Endothelial cell of umbilical vein (primary cell): ENCODE measurements at regions not wholly inside any gene's neighbourhood (a gene's known extent, or its start where the extent isn't known, plus 50 kb on each side); places are given as distances from the start of the nearest gene placed in this dataset.

Experiments
- BruUV-seq: library from RNA; stranded (reverse); fragments of 400-500 nt; replicated peaks from 2 replicates; lab custom pipeline; 2021; lab: Mats Ljungman, UMichigan
- CTCF ChIA-PET: fragments of 300-600, 350-600 bp; sonication (Branson Sonifier 250); formaldehyde crosslinking; loops from one replicate; lab custom pipeline; 2021; ENCODE audit warnings: antibody characterized with exemption, inconsistent platforms; lab: Charles Lee
- POLR2A ChIA-PET: fragments of 300-600, 350-600 bp; sonication (Branson Sonifier 250); formaldehyde crosslinking; loops from one replicate; lab custom pipeline; 2021; ENCODE audit warnings: antibody characterized with exemption, inconsistent platforms; lab: Charles Lee
- DNase-seq: peaks from one replicate; pipeline ENCODE4 v3.0.0-alpha.2; 2011; ENCODE audit warnings: low read depth, low spot score
- FAIRE-seq: peaks from 2 replicates; lab custom pipeline; 2011; peaks lifted over from hg19 to GRCh38; lab: Jason Lieb, UNC
- H2AFZ ChIP-seq: 2 replicates; pipeline ENCODE4 v1.6.0; 2012; ENCODE audit warnings: low read depth, low read length, control low read depth, inconsistent platforms
- H3K27ac ChIP-seq: 2 replicates; pipeline ENCODE4 v1.5.1; 2011; ENCODE audit warnings: low read depth, mild to moderate bottlenecking, control low read depth, low read length, moderate library complexity; ENCODE audit not compliant: insufficient read depth
- H3K27me3 ChIP-seq, 2 experiments: 2 replicates each; pipeline versions ENCODE4 v1.6.0 to v1.6.1; 2011; ENCODE audit warnings: low read length in 2 of 2, mixed read lengths in 1 of 2; ENCODE audit not compliant: control insufficient read depth in 2 of 2, insufficient read depth in 2 of 2
- H3K36me3 ChIP-seq, 2 experiments: 2 replicates in 1 of 2; 3 replicates in 1 of 2; pipeline ENCODE4 v1.5.1; 2011; ENCODE audit warnings: low read length in 2 of 2, mild to moderate bottlenecking in 1 of 2, moderate library complexity in 1 of 2; ENCODE audit not compliant: control insufficient read depth in 2 of 2, insufficient read depth in 2 of 2; ENCODE audit errors: extremely low read depth in 1 of 2
- H3K4me1 ChIP-seq: 3 replicates; pipeline ENCODE4 v1.5.1; 2011; ENCODE audit warnings: mild to moderate bottlenecking, low read length; ENCODE audit not compliant: control insufficient read depth, insufficient read depth; ENCODE audit errors: extremely low read depth
- H3K4me2 ChIP-seq: 2 replicates; pipeline ENCODE4 v1.6.1; 2011; ENCODE audit warnings: low read length, control low read depth, mixed read lengths; ENCODE audit not compliant: insufficient read depth
- H3K4me3 ChIP-seq, 3 experiments: fragments of 200-600 bp in 1 of 3; sonication (generic), shearing (Covaris generic) in 1 of 3; replicated peaks in 1 of 3; 2 replicates each; pipeline ENCODE4 v1.5.1; 2011 to 2016; ENCODE audit warnings: control low read depth in 3 of 3, low read length in 3 of 3, mild to moderate bottlenecking in 2 of 3, inconsistent platforms in 1 of 3, low read depth in 1 of 3, moderate library complexity in 1 of 3; ENCODE audit not compliant: insufficient read depth in 1 of 3
- H3K79me2 ChIP-seq: 2 replicates; pipeline ENCODE4 v1.6.0; 2012; ENCODE audit warnings: low read length, inconsistent platforms; ENCODE audit not compliant: control insufficient read depth, insufficient read depth
- H3K9ac ChIP-seq: replicated peaks from 2 replicates; pipeline ENCODE3; 2011; ENCODE audit warnings: low read length, control low read depth; ENCODE audit not compliant: insufficient read depth; ENCODE audit errors: extremely low read depth
- H3K9me1 ChIP-seq: replicated peaks from 3 replicates; pipeline ENCODE4 v1.6.0; 2011; ENCODE audit warnings: mild to moderate bottlenecking, low read length; ENCODE audit not compliant: control insufficient read depth, insufficient read depth; ENCODE audit errors: extremely low read depth
- H3K9me3 ChIP-seq: replicated peaks from 2 replicates; pipeline ENCODE4 v1.5.1; 2012; ENCODE audit warnings: low read length, inconsistent platforms; ENCODE audit not compliant: control insufficient read depth, insufficient read depth
- H4K20me1 ChIP-seq: replicated peaks from 2 replicates; pipeline ENCODE3; 2011; ENCODE audit warnings: mild to moderate bottlenecking, low read length; ENCODE audit not compliant: control insufficient read depth, insufficient read depth; ENCODE audit errors: extremely low read depth
- EZH2 ChIP-seq: IDR thresholded peaks from 2 replicates; pipeline ENCODE4 v1.6.1; 2012; ENCODE audit warnings: borderline replicate concordance, low read depth, mild to moderate bottlenecking, moderate library complexity, low read length, inconsistent platforms; ENCODE audit not compliant: severe bottlenecking
- FOS ChIP-seq: IDR thresholded peaks from 2 replicates; pipeline ENCODE4 v1.6.1; 2011; ENCODE audit warnings: mild to moderate bottlenecking, low read length, moderate library complexity, borderline replicate concordance; ENCODE audit not compliant: insufficient read depth
- GATA2 ChIP-seq: IDR thresholded peaks from 2 replicates; pipeline ENCODE4 v1.7.0; 2011; ENCODE audit warnings: low read depth, mild to moderate bottlenecking, moderate library complexity, mixed read lengths, low read length; ENCODE audit not compliant: insufficient read length, insufficient read depth
- JUN ChIP-seq: IDR thresholded peaks from 2 replicates; pipeline ENCODE4 v1.6.1; 2011; ENCODE audit warnings: borderline replicate concordance, low read depth; ENCODE audit not compliant: insufficient read length, insufficient read depth
- MYC ChIP-seq: IDR thresholded peaks from one replicate; pipeline ENCODE4 v1.6.1; 2011; ENCODE audit warnings: mild to moderate bottlenecking, low read depth, low read length
- POLR2AphosphoS5 ChIP-seq: IDR thresholded peaks from 2 replicates; pipeline ENCODE4 v1.6.1; 2012; ENCODE audit warnings: low read depth, mild to moderate bottlenecking, control low read depth, low read length, moderate library complexity; ENCODE audit not compliant: insufficient read depth
- dilution Hi-C: fragments of 300-500 bp; cut with MboI; formaldehyde crosslinking; loops from one replicate; pipeline ENCODE4 v1.15.0; 2019; ENCODE audit warnings: low sequenced_read_pairs; ENCODE audit not compliant: extremely low pct_ligation_motif_present
- intact Hi-C: fragments of 100-400 bp; cut with micrococcal nuclease; formaldehyde crosslinking; loops from one replicate; pipeline ENCODE4 v1.10.0; 2022
- TF ChIP-seq, protein P1 (sequence below), 2 donors: IDR thresholded peaks; 1 replicate in 1 of 2; 2 replicates in 1 of 2; pipeline ENCODE4 v1.5.1; 2011; ENCODE audit warnings: low read length in 2 of 2, mild to moderate bottlenecking in 2 of 2, moderate library complexity in 2 of 2, control low read depth in 1 of 2, inconsistent platforms in 1 of 2, low read depth in 1 of 2; ENCODE audit not compliant: insufficient read depth in 1 of 2; ENCODE audit errors: extremely low read depth in 1 of 2
- TF ChIP-seq, protein P2 (sequence below): IDR thresholded peaks from 2 replicates; pipeline ENCODE4 v1.6.1; 2011; ENCODE audit not compliant: insufficient read depth, insufficient read length

DNA sequence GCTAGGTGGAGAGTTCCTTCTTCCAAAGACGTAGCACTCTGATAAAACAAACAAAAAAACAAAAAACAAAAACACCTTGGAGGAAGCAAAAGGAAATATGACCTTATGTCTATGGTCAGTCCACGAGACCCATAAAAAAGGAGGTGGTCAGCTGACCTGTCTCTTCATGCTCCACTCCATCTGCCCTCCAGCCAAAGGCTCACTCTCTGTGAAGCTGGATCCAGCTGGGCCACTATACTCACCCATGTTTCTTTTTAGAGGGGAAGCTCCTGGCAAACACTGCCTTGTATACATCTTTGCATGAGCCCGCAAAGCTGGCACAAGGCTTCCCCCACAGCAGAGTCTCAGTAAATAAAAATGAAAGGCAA, 126.1 kb upstream of the CACHD1 start:
- intact Hi-C loops = no loop called here
- H4K20me1 ChIP-seq = no peaks in the 10 kb centered on the region
- peak overlapping the region; percentile 5 for H2AFZ ChIP-seq
- no peak for DNase-seq
- BruUV-seq = no TSS peak
- TF ChIP-seq JUN (no peak), GATA2 (no peak), FOS (no peak), POLR2AphosphoS5 (no peak), EZH2 (no peak), MYC (no peak)
- TF ChIP-seq, protein P1, sequence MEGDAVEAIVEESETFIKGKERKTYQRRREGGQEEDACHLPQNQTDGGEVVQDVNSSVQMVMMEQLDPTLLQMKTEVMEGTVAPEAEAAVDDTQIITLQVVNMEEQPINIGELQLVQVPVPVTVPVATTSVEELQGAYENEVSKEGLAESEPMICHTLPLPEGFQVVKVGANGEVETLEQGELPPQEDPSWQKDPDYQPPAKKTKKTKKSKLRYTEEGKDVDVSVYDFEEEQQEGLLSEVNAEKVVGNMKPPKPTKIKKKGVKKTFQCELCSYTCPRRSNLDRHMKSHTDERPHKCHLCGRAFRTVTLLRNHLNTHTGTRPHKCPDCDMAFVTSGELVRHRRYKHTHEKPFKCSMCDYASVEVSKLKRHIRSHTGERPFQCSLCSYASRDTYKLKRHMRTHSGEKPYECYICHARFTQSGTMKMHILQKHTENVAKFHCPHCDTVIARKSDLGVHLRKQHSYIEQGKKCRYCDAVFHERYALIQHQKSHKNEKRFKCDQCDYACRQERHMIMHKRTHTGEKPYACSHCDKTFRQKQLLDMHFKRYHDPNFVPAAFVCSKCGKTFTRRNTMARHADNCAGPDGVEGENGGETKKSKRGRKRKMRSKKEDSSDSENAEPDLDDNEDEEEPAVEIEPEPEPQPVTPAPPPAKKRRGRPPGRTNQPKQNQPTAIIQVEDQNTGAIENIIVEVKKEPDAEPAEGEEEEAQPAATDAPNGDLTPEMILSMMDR (IDR thresholded peaks at IDR 0.05; ENCODE audit: extremely low read depth in 1 of 2, insufficient read depth in 1 of 2, low read depth in 1 of 2, low read length in 2 of 2) = no peak
- TF ChIP-seq, protein P2, sequence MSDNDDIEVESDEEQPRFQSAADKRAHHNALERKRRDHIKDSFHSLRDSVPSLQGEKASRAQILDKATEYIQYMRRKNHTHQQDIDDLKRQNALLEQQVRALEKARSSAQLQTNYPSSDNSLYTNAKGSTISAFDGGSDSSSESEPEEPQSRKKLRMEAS = no peak
- H3K9me3 ChIP-seq = no peaks in the 10 kb centered on the region
- no peaks in the 10 kb centered on the region for H3K36me3 ChIP-seq
- H3K27ac ChIP-seq = no peak overlapping the region
- no peaks in the 10 kb centered on the region for H3K27me3 ChIP-seq
- CTCF ChIA-PET = interaction anchor here (0.9 to 1.2 kb wide), 2 partner anchors 9 to 14 kb away, joined by 3 read pairs; no protein-coding TSS in a partner anchor
- no peak overlapping the region for H3K4me3 ChIP-seq
- no peaks in the 10 kb centered on the region for H3K79me2 ChIP-seq
- H3K4me2 ChIP-seq = no peak overlapping the region
- H3K4me1 ChIP-seq = peaks cover 5% of the 10 kb centered on the region
- no peak overlapping the region for H3K9ac ChIP-seq
- POLR2A ChIA-PET = no interaction called here
- no peak for FAIRE-seq
- dilution Hi-C loops = no loop called here
- H3K9me1 ChIP-seq = no peaks in the 10 kb centered on the region
